H1 (cell line): ENCODE measurements at regions not wholly inside any gene's neighbourhood (a gene's known extent, or its start where the extent isn't known, plus 50 kb on each side); places are given as distances from the start of the nearest gene placed in this dataset.

ENCODE experiments used
- CHD1 ChIP-seq: IDR thresholded peaks from 2 replicates; pipeline ENCODE4 v1.6.1; 2012; ENCODE audit warnings: low read depth, low read length, improper control_type of control experiment
- E2F6 ChIP-seq: IDR thresholded peaks from 2 replicates; pipeline ENCODE4 v1.6.1; 2012; ENCODE audit warnings: inconsistent platforms
- RXRA ChIP-seq: IDR thresholded peaks from 2 replicates; pipeline ENCODE4 v1.6.1; 2011; ENCODE audit warnings: low read depth, mild to moderate bottlenecking, low read length, moderate library complexity; ENCODE audit not compliant: insufficient read depth
- TCF12 ChIP-seq: IDR thresholded peaks from 2 replicates; pipeline ENCODE4 v1.6.1; 2011; ENCODE audit warnings: low read depth, mild to moderate bottlenecking, low read length

DNA sequence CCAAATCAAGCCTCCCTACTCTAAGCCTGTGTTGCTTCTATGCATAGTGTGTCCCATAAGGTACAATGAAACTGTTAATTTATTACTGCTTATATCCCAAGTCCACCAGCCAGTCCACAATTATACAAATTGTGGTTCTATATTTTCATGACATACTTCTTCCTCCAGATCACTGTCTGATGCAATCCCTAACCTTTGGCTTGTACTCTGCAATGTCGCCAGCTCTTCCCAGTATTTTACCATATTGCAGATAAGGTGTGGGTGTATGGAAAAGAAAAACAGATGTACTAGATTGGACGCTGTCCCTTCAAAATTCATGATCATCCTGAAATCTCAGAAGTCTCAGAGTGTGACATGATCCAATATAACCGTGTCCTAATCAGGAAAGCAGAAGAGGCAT is 286.2 kb downstream of the GASK1B start (continued):
- TF ChIP-seq CHD1 (no peak), E2F6 (no peak), RXRA (no peak), TCF12 (no peak)
